T-helper 22 cell (primary cell): ENCODE measurements at regions not wholly inside any gene's neighbourhood (a gene's known extent, or its start where the extent isn't known, plus 50 kb on each side); places are given as distances from the start of the nearest gene placed in this dataset.

ENCODE experiments used
- DNase-seq: peaks from one replicate; pipeline ENCODE4 v3.0.0-alpha.2; 2020; ENCODE audit warnings: low read depth

DNA sequence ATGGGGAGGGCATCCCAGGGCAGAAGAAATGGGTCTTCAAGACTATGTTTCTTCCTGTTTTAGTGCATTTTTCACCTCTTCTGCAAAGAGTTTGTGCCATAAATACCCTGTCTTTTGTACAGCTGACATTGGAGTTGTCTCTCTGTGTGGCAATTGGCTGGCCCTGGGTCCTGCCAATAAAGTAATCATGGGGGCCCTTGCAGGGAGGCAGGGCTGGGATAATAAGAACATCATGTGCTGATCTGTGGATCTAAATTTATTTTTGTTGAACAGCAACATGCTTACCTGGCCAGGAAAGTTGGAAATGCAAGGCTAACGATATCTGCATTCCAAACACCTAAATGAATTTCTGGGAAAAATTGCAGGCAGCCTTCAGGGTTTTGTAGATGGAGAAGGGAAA, 174.6 kb upstream of the GATB start:
- no peak for DNase-seq

DNA sequence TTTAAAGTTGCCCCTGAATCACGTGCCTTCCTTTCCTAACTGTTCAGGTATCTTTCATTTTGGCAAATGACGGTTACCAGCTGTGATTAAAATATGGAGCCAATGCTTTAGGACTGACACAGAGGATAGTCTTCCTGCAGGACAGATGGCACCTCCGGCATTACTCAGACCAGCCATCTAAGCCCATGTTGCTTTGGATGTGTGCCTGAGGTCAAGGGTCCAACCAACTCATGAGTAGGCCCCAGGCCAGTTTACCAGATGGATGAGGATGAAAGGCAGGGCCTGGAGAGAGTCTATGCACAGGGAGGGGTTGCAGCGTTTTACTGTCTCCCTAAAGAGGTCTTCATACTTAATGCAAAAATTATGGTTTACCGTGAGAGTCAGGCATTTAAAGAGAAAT, 174.0 kb upstream of the GATB start:
- DNase-seq, result no peak

DNA sequence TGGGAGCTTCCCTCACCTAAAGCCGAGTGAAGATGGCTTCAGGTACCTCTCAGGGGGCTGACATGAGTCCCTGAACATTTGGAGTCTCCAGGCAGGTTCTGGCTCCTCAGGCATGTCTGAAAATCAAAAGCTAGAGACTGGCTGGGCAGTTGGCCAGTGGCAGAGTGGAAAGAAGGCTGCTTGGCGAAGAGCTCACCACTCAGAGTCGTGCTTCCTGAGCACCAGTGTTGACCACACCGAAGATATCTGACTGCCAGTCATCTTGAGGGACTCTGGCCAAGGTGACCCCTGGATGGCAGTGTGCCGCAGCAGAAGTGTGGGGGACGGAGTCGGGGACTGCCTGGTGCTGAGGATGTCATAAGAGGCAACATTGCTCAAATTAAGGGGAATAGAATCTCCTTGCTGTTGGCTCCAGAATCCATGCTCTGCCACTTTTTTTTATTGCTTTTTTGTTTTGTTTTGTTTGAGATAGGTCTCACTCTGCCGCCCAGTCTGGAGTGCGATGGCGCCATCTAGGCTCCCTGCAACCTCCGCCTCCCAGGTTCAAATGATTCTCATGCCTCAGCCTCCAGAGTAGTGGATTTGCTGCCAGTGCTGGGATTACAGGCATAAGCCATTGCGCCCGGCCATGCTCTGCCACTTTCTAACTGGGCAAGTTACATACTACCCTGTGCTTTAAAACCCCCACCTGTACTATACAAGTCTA, 172.5 kb upstream of the GATB start:
- no peak for DNase-seq

DNA sequence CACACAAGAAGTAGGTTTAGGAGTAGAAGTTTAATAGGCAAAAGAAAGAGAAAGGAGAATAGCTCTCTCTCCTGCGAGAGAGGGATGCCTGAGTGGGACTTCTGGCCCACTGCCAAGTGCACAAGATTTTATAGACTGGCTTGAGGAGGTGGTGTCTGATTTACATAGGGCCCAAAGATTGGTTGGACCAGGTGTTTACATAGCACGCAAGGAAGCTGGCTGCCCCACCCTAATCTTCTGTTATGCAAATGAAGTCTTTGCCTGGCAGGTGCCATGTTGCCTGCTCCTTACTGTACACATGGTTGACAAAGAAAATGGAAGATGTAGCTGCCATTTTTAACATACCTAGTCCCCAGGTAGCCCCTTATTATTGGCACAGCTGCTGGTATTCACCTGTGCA, 170.8 kb upstream of the GATB start:
- DNase-seq, result no peak

DNA sequence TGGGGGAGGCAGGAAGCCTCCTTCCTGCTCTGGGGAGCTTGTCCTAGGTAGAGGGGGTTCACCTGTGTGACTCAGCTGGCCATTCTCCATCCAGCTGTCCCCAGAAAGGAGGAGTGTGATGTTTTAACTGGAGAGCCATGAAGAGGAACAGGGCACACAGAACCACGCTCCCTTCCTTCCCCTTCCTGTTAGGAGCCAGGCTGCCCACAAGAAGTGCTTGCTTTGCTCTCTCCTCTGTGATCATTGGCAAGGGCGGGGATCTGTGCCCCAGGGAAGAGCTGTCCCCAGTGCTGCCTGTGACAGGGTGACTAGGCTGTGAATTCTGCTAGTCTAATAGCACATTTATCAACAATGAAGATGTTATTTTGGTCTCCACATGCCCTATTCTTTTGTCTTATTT, 169.6 kb upstream of the GATB start:
- no peak for DNase-seq

DNA sequence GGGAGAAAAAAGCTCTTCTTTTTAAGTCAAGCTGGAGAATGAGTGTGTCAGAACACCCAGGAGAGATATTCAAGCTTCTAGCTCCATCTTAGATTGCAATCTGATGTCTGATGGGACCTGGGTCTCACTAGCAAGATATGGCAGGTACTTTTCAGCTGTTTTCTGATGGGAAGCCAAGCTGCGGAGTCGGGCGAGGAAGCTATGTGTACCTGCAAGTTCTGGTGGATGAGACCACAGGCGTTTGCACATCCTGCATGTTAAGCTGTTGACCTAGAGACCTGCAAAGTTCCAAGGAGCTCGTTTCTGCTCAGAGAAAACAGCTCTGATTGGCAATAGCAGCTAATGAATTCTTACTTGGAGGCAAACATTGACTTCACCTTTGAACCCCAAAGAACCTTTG, 167.3 kb upstream of the GATB start:
- DNase-seq, result no peak

DNA sequence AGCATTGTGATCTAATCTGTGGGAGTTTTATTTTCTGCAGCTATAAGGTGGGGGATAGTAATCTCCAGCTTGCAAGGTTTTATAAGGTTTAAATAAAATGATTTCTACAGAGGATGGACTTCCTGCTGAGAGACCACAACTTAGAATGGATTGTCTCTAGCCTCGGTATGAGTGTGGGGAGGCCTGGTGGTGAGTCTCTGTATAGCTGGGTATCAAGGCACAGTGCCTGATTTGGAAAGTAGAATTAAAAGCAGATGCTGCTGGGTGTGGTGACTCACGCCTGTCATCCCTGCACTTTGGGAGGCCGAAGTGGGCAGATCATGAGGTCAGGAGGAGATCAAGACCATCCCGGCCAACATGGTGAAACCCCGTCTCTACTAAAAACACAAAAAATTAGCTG, 162.0 kb upstream of the GATB start:
- DNase-seq, result no peak

DNA sequence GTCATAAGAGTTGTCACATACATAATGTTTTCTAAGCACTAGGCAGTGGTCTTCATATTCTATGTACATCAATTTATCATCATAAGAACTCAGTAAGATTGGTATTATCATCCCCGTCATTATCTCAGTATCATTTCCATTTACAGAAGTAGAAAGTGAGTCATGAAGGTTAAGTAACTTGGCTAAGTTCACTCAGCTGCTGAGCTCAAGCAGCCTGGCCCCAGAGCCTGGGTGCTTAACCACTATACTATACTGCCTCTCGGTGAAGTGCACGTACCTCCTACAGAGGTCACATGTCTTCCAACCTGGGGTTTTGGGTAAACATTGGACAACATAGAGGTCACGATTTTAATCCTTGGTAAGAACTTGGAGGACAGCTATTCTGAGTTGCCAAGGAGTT, 161.5 kb upstream of the GATB start:
- DNase-seq, result no peak

DNA sequence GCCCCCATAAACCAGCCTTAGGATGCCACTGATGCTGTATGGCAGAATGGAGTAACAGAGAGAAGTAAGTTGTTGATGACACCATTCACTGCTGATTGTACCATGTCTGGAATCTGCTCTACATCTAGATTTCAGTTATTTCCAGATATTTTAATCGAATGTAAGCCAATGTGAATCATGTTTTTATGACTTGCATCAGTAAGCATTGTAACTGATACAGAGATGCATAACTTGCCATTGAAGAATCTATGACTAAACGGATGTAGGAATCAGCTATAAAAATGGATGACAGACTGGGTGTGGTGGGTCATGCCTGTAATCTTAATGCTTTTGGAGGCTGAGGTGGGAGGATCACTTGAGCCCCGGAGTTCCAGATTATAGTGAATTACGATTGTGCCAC, 161.0 kb upstream of the GATB start:
- DNase-seq, result no peak

DNA sequence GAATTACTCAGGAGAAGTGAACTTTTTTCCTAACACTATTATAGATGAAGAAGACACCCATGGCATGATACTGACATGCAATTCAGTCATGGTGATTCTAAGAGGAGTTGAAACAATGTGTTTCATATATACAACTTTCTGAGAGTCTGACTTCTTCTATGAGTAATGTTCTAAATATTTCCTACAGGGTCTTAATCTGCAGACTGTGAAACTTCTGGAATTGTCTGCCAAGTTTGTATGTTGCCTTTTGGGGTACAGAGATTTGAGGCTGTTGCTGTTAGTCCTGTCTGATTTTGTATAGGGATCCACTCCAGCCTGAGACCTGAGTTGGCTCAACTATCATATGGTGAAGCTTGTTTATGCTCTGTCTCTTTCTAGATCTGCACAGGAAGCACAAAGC, 160.6 kb upstream of the GATB start:
- DNase-seq, result no peak

DNA sequence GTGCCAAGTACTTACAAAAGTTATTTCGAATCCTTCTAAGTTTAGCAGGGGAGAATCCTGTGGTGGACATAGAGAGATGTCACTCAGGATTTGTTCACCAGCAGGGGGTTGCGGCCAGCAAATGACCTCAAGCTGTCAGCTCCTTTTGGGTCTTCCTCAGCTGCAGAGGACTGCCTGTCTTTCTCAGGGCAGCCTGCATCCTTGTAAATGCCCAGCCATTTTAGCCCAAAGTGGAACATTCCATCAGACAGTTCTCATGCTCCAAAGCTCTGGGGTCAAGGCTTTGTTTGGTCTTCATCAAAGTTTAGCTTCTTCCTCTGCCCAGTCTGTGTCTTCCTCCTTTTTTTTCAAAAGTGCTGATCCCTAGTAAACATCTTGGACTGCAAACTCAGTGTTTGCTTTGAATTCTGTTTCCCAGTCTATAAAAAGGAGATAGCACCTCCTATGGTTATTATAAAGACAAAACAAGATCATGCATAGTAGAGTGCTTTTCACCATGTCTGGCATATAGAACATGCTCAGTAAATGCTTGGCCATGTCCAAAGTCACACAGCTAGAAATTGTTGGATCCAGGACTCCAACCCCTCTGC, 156.4 kb upstream of the GATB start:
- no peak for DNase-seq

DNA sequence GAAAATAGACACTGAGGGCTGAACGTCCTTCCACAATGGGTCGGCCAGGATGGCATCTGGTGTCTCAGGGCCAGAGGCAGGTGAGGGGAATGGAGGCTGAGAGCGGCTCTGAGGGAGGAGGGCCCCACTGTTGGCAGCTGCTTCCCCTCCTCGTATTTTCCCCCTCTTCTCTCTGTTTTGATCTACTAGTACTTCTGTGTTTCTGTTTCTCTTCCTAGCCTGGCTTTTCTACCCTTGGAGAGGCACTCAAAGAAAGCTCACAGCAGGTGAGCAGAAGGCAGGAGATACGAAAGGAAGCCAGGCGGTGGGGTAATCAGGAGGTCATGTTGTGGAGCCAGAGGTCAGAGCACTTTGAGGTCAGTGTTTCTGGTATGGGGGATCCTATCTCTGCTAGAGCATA, 151.8 kb upstream of the GATB start:
- no peak for DNase-seq

DNA sequence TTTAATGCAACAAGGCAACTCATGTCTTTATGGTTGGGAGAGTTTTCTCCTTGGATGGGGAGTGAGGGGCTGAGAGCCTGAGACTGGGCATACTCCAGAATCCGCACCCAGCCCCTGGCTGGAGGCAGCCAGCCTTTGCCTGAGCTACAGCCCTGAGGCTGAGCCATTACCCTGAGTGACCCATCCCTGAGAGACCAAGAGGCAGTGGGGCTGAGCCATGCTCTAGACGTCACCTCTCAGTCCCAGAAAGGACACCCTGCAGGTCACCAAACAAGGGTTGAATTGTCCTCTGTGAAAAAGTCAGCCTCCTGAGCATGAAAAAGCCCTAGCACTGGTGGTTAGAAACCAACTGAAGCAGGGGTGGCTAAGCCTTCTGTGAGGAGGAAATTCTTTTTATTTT, 151.2 kb upstream of the GATB start:
- DNase-seq, result no peak

DNA sequence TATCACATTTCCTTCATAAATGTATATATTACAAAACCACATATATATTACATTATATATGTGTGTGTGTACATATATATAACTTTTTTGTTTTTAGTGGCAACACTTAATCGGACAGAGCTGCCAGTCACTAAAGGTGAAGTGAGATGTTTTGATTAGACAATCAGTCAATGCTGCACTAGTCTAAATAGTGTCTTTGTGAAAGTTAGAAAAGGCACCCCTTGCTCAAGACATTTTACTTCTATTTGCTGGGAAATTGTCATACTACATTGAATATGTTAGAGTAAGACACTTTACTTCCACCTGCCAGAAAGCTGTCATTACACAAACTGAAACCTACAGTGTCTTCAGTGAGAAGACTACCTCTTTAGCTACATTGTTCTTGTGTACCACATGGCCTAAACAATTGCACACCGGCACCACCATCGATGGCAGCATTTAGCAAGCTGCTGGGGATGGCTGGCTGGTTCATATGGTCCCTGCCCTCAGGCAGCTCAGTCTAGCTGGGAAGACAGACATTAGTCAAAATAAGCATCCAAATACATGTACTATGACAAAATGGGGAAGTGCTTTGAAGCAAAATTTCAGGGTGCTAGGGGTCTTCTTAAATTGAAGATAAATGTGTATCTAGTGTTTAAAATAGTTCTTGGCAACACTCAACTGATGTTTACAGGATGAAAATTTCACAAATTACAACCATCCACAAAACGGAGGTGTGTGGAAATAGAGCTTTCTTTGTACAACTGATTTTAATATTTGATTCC, 148.1 kb upstream of the GATB start:
- no peak for DNase-seq

DNA sequence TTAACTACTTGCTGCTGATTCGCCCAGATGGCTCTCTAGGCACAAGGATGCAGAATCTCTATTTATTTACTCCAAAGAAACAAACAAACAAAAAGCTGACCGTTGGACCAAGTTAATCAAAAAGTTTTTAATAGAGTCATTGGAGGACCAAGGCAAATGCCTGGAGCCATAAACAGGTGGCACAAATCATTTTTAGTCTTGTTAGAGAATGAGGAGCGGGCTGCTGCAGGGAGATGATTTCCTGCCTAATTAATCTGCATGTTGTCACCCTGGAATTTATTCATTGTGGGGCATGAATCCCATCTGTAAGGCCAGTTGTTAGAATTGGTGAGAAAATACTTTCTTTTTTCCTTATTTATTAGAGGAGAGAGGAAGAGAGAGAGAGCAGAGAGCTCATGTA, 147.4 kb upstream of the GATB start:
- no peak for DNase-seq

DNA sequence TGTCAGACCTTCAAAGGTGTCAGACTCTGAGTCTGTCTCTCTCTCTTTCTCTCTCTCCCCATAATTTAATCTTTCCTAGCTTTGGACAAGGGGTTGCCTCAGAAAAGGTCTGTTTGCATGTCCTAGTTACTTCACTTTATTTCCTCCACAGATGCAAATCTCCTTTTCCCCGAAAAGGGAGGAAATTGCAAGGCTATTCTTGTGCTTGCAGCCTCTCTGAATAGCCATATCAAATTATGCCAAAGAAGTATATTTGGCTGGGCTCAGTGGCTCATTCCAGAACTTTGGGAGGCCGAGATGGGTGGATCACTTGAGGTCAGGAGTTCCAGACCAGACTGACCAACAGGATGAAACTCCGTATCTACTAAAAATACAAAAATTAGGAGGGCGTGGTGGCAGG, 145.6 kb upstream of the GATB start:
- no peak for DNase-seq

DNA sequence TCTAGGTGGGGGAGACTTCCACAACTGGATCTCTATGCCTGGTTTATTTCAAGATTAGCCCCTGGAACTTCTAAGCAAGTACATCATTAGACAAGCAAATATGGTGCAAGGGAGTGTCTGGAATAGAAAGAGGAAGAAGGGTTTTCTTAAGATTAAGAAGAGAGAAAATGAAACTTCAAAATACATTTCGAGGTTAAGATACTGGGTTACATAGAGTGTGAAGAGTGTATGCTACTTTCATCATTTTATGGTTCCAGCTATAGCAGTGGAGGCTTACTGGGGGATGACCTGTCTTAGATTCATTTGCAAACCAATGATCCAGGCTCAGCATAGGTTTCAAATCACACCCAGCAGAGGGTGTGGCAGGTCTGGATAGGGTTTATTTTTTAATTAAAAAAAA, 144.4 kb upstream of the GATB start:
- DNase-seq, result no peak

DNA sequence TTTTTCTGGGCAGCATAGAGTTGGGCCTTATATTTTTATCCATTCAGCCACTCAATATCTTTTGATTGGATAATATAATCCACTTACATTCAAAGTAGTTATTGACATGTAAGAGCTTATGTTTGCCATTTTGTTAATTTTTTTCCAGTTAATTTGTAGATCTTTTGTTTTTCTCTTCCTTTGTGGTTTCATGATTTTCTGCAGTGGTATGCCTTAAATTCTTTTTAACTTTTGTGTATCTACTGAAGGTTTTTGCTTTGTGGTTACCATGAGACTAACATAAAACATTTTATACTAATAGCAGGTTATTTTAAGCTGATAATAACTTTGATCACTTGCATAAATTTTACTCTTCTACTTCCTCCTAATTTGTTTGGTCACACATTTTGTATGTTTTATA, 140.8 kb upstream of the GATB start:
- no peak for DNase-seq

DNA sequence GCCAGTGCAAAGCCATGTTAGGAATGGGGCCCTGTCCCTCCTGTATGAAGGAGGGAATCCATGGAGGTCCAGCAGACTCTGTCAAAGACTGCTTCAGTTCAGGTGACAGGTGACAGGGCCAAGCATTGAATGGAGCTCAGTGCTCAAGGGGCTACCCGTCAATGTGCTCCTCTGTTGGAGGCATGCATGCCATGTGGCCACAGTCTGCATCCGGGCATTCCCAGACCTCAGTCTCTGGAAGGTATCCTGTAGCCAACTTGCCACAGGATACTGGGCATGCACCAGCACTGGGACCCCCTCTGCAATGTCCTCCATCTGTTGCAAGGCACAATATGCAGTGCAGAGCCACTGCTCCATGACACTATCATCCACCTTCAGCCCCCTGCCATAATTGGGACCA, 136.1 kb upstream of the GATB start:
- no peak for DNase-seq

DNA sequence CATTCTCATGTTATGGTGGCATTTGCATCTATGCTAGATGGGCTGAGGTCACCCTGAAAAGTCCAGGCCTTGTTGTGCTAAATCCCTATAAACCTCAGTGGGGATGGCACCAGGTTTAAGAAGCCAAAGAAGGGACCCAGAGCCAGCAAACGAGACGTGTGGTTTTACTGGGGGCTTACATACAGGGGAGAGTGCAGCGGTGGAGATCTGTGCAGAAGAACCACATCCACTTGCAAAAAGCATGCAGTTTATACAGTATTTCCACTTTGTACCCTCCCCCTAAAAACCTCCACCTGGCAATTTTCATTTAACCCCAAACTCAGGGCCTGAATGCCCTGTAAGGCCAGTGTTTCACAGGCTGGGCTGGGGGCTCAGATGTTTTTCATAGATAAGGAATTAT, 134.9 kb upstream of the GATB start:
- no peak for DNase-seq

DNA sequence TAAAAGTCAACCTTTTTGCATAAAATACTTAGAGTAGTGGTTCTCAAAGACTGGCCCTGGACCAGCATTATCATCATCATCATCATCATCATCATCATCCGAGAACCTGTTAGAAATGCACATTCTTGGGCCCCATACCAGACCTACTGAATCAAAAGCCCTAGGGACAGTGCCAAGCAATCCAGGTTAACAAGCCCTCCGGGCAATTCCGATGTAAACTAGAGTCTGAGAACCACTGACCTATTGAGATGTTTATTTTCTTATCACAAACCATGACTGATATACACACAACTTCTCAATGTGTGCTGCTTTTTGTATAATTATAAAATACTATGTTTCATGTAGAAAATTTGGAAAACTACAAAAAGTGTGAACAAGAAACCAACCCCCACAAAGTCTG, 133.4 kb upstream of the GATB start:
- no peak for DNase-seq

DNA sequence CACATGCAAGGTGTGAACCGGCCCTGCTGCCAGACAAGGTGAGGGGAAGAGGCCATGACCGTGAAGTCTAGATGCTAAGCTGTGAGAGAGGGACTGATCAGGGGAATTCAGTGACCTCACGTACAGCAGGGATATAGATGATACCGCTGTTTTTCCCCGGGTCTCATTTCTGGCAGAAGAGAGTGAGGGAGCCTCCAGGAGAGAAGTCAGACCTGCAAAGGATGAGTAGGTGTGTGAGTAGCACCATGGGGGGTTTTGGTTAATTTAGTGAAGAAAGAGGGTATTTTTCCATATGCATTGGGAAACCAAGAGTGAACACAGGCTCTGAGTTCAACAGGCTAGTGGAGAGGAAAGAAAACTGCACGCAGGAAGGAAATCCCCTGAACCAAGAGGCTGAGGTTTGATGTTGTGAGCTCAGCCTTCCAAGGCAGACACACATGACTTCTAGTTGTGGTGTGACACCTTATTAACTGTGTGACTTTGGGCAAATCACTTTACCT, 127.6 kb upstream of the GATB start:
- no peak for DNase-seq

DNA sequence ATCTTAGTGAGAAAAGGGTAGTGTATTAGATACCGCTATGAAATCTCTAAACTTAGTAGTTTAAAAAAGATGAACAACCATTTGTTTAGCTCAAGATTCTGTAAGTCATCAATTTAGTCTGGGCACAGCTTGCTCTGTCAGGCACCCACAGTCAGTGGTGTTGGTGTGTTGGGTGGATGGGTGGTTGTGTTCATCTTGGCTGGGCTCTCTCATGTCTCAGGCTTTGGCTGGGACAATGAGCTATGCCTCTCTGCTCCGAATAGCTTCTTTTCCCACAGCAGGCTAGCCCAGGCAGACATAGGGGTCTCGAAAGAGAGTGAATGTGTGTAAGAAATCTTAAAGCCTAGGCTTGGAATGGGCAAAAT, 127.0 kb upstream of the GATB start:
- DNase-seq, result no peak
